CD4-positive, alpha-beta T cell treated with Interleukin-15 for 4 hours (primary cell): ENCODE measurements at regions not wholly inside any gene's neighbourhood (a gene's known extent, or its start where the extent isn't known, plus 50 kb on each side); places are given as distances from the start of the nearest gene placed in this dataset.

ENCODE experiments used
- DNase-seq: peaks from one replicate; pipeline ENCODE4 v3.0.0-alpha.2; 2020; ENCODE audit warnings: low spot score

- DNase-seq: no peak
Observed at GRCh38 chr12:94815450-94815849, 165.1 kb upstream of the TMCC3 start.

GRCh38 chr12:94813314-94813713 lies 163.0 kb upstream of the TMCC3 start:
- no peak for DNase-seq

- DNase-seq: no peak
Observed at GRCh38 chr12:94812345-94812744, 162.0 kb upstream of the TMCC3 start.

GRCh38 chr12:94811611-94812010 lies 161.3 kb upstream of the TMCC3 start:
- DNase-seq: no peak

GRCh38 chr12:94807951-94808350 lies 157.6 kb upstream of the TMCC3 start:
- no peak for DNase-seq

- no peak for DNase-seq
Observed at GRCh38 chr12:94806617-94807016, 156.3 kb upstream of the TMCC3 start.

- no peak for DNase-seq
Observed at GRCh38 chr12:94805749-94806529, 155.6 kb upstream of the TMCC3 start.

- DNase-seq: no peak
Observed at GRCh38 chr12:94803939-94804338, 153.6 kb upstream of the TMCC3 start.

GRCh38 chr12:94802796-94803195 lies 152.4 kb upstream of the TMCC3 start:
- DNase-seq: no peak

- DNase-seq: no peak
Observed at GRCh38 chr12:94801745-94802144, 151.4 kb upstream of the TMCC3 start.

GRCh38 chr12:94799136-94799535 lies 148.8 kb upstream of the TMCC3 start:
- no peak for DNase-seq

GRCh38 chr12:94798113-94798512 lies 147.8 kb upstream of the TMCC3 start:
- DNase-seq: no peak

- no peak for DNase-seq
Observed at GRCh38 chr12:94795520-94795919, 145.2 kb upstream of the TMCC3 start.

GRCh38 chr12:94795044-94795443 lies 144.7 kb upstream of the TMCC3 start:
- DNase-seq: no peak

- DNase-seq: no peak
Observed at GRCh38 chr12:94793191-94793595, 142.8 kb upstream of the TMCC3 start.

- no peak for DNase-seq
Observed at GRCh38 chr12:94792693-94793092, 142.3 kb upstream of the TMCC3 start.

GRCh38 chr12:94791933-94792332 lies 141.6 kb upstream of the TMCC3 start:
- DNase-seq: no peak

- DNase-seq: no peak
Observed at GRCh38 chr12:94790825-94791224, 140.5 kb upstream of the TMCC3 start.

GRCh38 chr12:94790370-94790769 lies 140.0 kb upstream of the TMCC3 start:
- DNase-seq: no peak

- no peak for DNase-seq
Observed at GRCh38 chr12:94789510-94790225, 139.3 kb upstream of the TMCC3 start.

GRCh38 chr12:94788298-94788697 lies 137.9 kb upstream of the TMCC3 start:
- no peak for DNase-seq

GRCh38 chr12:94786906-94787305 lies 136.5 kb upstream of the TMCC3 start:
- DNase-seq: no peak

GRCh38 chr12:94783862-94784261 lies 133.5 kb upstream of the TMCC3 start:
- no peak for DNase-seq

- DNase-seq: no peak
Observed at GRCh38 chr12:94783343-94783742, 133.0 kb upstream of the TMCC3 start.
